ENCODE measurements at regions not wholly inside any gene's neighbourhood (a gene's known extent, or its start where the extent isn't known, plus 50 kb on each side); places are given as distances from the start of the nearest gene placed in this dataset.
"Not testable (repeated sequence)": the region's sequence is repeated elsewhere in the genome, so short reads cannot be mapped to it uniquely, and the experiment has no call there.

GRCh38 chr17:13659051-13659450, 57.3 kb upstream of the HS3ST3A1 start:
- not testable (repeated sequence) for DNase-seq (ENCODE audit: low read depth in 2 of 2)

DNA sequence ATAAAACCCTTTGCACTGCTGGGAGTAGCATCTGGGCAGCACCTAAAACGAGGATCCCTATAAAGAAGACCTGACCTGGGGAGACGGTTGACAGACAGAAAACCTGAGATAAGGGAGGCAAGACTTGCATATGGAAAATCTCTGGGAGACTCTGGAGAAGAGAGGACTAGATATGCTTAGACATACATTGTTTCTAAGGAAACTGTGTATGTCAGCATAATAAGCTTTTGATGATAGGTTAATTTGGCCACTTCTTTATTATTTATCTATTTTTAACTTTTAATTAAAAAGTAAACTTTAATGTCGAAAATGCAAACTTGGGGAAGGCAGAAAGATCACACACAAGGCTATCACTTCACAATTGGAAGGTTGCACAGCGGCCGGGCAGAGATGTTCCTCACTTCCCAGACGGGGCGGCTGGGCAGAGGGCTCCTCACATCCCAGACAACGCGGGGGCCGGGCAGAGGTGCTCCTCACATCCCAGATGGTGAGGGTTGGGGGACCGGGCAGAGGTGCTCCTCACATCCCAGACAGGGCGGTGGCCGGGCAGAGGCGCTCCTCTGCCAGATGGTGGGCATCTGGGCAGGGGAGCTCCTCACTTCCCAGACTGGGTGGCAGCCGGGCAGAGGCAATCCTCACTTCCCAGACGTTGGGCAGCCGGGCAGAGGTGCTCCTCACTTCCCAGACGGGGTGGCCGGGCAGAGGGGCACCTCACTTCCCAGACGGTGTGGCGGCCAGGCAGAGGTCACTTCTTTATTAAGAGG, 64.3 kb upstream of the HS3ST3A1 start:
- DNase-seq (ENCODE audit: low read depth in 2 of 2): no peak

DNA sequence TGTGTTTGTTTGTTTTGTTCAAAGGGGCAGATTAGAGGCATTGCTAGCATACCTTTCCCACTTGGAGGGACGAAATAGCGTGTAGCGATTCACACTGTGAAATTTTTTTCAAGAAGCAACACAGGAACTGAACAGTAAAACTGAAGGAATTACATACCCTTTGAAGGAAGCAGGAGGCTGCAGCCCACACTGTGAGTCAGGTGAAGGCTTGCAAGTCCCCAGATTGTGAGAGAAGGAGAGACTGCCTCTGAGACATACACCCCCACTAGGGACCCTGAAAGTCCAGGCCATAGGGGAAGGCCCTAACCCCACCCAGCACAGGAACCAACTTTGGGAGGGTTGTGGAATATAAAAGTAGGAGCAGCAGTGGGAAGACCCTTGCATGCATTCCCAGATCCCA, 69.6 kb upstream of the HS3ST3A1 start:
- no peak for DNase-seq (ENCODE audit: low read depth in 2 of 2)

DNA sequence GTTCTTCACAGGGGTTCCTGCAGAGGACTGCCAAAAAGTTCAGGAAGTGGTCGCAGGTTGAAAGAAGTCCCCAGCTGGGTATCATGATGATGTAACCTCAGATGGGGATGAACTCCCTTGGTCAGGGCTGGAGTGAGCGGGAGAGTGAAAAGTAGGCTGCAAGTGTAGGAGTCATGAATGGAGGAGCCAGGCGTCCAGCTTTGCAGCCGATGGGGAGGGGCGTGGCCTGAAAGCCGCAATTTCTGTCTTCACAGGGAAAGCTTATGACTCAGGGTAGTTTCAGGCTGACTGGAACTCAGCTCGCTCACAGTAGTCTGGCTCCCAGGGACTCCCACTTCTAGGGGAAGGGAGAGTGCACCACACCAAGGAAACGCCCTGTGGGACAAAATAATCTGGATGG, 70.0 kb upstream of the HS3ST3A1 start:
- no peak for DNase-seq (ENCODE audit: low read depth in 2 of 2)

DNA sequence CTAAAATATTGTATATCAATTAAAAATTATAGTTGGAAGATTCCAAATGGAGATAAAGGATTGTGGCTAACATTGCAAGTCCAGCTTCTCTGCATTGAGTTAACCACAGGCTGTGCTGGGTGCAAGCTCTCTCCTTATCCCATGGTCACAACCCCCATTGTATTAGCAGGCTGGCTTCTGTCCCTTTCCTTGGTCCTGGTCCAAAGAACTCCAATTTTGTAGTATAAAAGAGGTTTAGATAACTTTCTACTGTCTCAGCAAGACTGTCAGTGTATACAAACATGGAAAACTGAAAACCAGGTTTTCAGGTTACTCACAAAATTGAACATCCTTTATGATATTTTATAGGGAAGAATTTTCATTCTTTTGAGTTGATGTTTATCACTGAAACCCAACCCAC, 76.6 kb upstream of the HS3ST3A1 start:
- DNase-seq (ENCODE audit: low read depth in 2 of 2): no peak

- no peak for DNase-seq (ENCODE audit: low read depth in 2 of 2)
Observed at GRCh38 chr17:13678841-13679240, 77.1 kb upstream of the HS3ST3A1 start.

DNA sequence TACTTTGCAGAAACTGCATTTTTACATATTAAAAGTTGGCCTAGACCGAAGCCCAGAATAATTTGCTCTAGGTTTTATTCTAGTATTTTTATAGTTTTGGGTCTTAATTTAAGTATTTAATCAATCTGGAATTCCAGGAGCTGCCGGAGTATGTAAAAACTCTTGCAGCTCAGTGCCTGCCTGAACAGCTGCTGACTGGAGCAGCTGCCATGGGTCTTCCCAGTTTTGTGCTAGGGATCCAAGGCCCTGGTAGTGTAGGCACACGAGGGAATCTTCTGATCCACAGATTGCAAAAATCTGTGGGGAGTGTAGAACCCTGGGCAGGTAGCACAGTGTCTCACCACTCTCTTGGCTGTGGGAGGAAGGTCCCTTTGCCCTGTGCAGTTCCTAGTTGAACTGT, 87.0 kb upstream of the HS3ST3A1 start:
- no peak for DNase-seq (ENCODE audit: low read depth in 2 of 2)

GRCh38 chr17:13690806-13691205, 89.1 kb upstream of the HS3ST3A1 start:
- no peak for DNase-seq (ENCODE audit: low read depth in 2 of 2)

DNA sequence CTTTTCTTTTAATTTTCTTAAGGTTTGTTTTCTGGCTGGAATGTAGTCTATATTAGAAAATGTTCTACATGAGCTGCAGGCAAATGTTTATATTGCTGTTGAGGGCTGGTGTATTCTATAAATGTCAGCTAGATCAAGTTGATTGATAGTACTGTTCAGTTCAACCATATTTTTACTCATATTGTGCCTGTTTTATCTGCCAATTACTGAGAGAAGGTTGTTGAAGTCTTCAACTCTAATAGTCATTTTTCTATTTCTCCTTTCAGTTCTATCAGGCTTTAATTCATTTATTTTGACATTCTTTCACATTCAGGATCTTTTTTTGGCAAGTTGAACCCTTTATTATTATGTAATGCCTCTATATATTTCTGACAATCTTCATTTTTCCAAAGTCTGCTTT, 93.2 kb upstream of the HS3ST3A1 start:
- no peak for DNase-seq (ENCODE audit: low read depth in 2 of 2)

DNA sequence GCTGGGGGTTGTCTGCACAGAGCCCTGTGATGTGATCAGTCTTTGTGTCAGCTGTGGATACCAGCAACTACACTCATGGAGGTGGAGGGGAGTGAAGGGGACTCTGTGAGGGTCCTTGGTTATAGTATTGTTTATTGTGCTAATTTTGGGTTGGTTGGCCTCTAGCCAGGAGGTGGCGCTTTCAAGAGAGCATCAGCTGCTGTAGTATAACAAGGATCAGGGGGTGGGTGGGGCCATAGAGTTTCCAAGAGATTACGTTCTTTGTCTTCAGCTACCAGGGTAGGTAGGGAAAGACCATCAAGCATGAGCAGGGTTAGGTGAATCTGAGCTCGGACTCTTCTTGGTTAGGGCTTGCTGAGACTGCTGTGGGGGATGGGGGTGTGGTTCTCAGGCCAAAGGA, 97.1 kb upstream of the HS3ST3A1 start:
- DNase-seq (ENCODE audit: low read depth in 2 of 2): no peak

- no peak for DNase-seq (ENCODE audit: low read depth in 2 of 2)
Observed at GRCh38 chr17:13699261-13699660, 97.5 kb upstream of the HS3ST3A1 start.

GRCh38 chr17:13702266-13702665, 100.5 kb upstream of the HS3ST3A1 start:
- no peak for DNase-seq (ENCODE audit: low read depth in 2 of 2)

- DNase-seq (ENCODE audit: low read depth in 2 of 2): no peak
Observed at GRCh38 chr17:13704333-13704732, 102.6 kb upstream of the HS3ST3A1 start.

GRCh38 chr17:13705221-13705620, 103.5 kb upstream of the HS3ST3A1 start:
- DNase-seq (ENCODE audit: low read depth in 2 of 2): no peak

DNA sequence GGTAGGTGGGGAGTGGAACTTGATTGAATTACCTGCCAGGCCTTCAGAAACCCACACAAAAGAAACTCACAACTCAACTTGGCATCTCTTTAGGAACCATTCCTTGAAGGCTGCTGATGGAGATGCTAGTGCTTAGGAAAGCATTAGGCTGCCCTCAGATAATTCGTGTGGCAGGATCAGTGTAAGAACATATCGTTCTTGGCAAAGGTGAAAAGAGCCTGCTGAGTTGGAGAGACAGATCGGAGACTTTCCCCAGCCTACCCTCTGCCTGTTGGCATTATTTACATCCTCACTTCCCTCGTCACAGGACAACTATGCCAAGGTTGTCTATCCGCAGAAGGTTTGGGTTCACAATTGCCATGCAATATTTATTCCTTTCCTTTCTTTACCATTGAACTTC, 120.0 kb upstream of the HS3ST3A1 start:
- no peak for DNase-seq (ENCODE audit: low read depth in 2 of 2)

DNA sequence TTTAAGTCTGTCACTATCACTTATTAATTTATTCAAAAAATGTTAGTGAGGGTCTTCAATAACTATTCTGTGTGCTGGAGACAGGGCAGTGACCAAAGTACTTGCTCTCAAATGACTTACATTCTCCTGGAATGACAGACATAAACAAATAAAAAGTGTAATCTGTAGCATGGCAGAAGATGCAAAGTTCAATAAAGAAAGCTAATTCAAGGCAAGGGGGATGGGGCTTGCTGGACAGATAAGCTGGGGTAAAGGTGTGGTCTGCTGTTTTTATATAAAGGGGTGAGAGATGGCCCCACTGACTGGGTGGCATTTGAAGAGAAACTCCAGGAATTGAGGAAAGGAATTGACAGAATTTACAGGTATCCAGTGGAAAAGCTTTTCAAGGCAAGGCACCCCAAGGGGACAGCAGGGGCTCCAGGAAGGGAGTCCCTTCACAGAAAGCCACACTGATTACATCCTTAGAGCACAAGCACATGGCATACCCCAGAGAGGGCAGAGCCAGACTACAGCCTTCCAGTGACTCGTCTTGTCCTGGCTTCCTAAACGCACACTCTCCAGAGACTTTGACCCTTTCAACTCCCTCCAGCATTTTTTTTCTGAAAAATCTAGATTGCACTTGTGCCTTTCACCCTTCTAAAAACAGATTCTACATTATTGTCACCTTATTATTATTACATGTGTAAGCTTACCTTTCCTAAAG, 123.7 kb upstream of the HS3ST3A1 start:
- DNase-seq (ENCODE audit: low read depth in 2 of 2): no peak

DNA sequence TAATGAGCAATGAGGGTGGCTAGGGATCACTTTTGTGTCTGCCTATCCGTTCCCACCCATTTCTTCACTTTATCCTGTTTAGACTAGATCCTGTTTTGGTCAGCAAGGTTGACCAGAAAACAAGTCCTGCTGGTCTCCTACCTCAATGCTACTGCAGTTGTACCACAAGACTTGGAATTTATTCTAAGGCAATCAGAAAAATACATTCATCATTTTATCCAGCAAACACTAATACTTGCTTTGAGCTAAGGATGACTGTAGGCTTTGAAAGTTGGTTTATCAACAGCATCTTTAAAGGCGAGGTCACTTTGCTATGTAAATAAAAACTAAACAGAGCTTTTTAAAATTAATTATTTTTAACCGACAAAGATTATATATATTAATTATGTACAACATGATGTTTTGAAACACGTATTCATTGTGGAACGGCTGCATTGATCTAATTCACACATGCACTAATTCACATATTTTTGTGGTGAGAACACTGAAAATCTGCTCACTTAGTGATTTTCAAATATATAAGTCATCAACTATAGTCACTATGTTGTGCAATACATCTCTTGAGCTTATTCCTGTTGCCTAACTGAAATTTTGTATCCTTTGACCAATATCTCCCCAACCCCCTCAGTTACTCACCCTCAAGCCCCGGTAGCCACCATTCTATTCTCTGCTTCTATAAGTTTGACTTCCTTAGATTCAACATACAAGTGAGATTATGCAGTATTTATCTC, 125.9 kb upstream of the HS3ST3A1 start:
- DNase-seq (ENCODE audit: low read depth in 2 of 2): no peak

- DNase-seq (ENCODE audit: low read depth in 2 of 2): no peak
Observed at GRCh38 chr17:13728781-13729180, 127.1 kb upstream of the HS3ST3A1 start.

- no peak for DNase-seq (ENCODE audit: low read depth in 2 of 2)
Observed at GRCh38 chr17:13729466-13730134, 127.9 kb upstream of the HS3ST3A1 start.

- no peak for DNase-seq (ENCODE audit: low read depth in 2 of 2)
Observed at GRCh38 chr17:13734880-13735279, 133.2 kb upstream of the HS3ST3A1 start.

GRCh38 chr17:13735444-13735843, 133.7 kb upstream of the HS3ST3A1 start:
- DNase-seq (ENCODE audit: low read depth in 2 of 2): no peak

GRCh38 chr17:13735861-13736260, 134.1 kb upstream of the HS3ST3A1 start:
- no peak for DNase-seq (ENCODE audit: low read depth in 2 of 2)
